Esophagus muscularis mucosa (tissue), 4 donors: ENCODE measurements at regions not wholly inside any gene's neighbourhood (a gene's known extent, or its start where the extent isn't known, plus 50 kb on each side); places are given as distances from the start of the nearest gene placed in this dataset.

Source experiments
- EP300 ChIP-seq: sonication (generic); formaldehyde crosslinking; IDR thresholded peaks from one replicate; pipeline ENCODE4 v1.6.1; 2017; ENCODE audit warnings: antibody characterized with exemption
- POLR2A ChIP-seq: fragments of 450-650 bp; IDR thresholded peaks from one replicate; pipeline ENCODE4 v1.6.1; 2017; ENCODE audit warnings: antibody characterized with exemption, moderate library complexity, mild to moderate bottlenecking, low read depth
- POLR2AphosphoS5 ChIP-seq, 2 donors: sonication (generic); formaldehyde crosslinking; IDR thresholded peaks; one replicate each; pipeline ENCODE4 v1.6.1; 2017; ENCODE audit warnings: antibody characterized with exemption in 2 of 2
- TF ChIP-seq, protein P1 (sequence below), 3 experiments: fragments of 200-600 bp in 2 of 3; fragments of 450-650 bp in 1 of 3; sonication (generic) in 2 of 3; IDR thresholded peaks; one replicate each; pipeline ENCODE4 v1.5.1; 2017 to 2019; ENCODE audit warnings: antibody characterized with exemption in 3 of 3, mild to moderate bottlenecking in 2 of 3, moderate library complexity in 1 of 3

DNA sequence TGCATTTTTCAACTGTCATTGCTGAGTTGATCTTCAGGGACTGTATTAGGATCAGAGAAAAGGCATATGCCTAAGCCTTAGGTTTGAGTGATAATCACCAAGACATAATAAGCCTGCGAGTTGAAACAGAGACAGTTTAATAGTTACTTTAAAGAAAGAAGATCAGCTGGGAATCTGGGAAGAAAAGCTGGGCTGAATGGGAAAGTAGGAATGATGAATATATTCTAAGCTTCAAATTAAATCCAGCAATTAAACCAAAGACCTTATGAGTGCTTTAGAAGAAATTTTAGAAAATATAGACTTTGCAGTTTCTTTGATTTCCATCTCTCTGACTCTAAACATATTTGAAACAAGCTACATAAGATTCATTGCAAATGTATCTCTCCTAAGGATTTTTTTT lies 222.3 kb downstream of the ENC1 start:
- no peak for TF ChIP-seq POLR2A
- TF ChIP-seq, protein P1, sequence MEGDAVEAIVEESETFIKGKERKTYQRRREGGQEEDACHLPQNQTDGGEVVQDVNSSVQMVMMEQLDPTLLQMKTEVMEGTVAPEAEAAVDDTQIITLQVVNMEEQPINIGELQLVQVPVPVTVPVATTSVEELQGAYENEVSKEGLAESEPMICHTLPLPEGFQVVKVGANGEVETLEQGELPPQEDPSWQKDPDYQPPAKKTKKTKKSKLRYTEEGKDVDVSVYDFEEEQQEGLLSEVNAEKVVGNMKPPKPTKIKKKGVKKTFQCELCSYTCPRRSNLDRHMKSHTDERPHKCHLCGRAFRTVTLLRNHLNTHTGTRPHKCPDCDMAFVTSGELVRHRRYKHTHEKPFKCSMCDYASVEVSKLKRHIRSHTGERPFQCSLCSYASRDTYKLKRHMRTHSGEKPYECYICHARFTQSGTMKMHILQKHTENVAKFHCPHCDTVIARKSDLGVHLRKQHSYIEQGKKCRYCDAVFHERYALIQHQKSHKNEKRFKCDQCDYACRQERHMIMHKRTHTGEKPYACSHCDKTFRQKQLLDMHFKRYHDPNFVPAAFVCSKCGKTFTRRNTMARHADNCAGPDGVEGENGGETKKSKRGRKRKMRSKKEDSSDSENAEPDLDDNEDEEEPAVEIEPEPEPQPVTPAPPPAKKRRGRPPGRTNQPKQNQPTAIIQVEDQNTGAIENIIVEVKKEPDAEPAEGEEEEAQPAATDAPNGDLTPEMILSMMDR (IDR thresholded peaks at IDR 0.05) = no peak
- TF ChIP-seq EP300 = no peak
- TF ChIP-seq POLR2AphosphoS5 (IDR thresholded peaks at IDR 0.05) = no peak
